Keratinocyte (primary cell): ENCODE measurements at regions not wholly inside any gene's neighbourhood (a gene's known extent, or its start where the extent isn't known, plus 50 kb on each side); places are given as distances from the start of the nearest gene placed in this dataset.

Source experiments
- DNase-seq: peaks from one replicate; pipeline ENCODE4 v3.0.0-alpha.2; 2011; ENCODE audit warnings: low read depth, missing footprints, low spot score
- FAIRE-seq: peaks from 2 replicates; lab custom pipeline; 2011; peaks lifted over from hg19 to GRCh38; lab: Jason Lieb, UNC
- H2AFZ ChIP-seq: 2 replicates; pipeline ENCODE4 v1.6.0; 2012; ENCODE audit warnings: low read length, control low read depth, inconsistent platforms; ENCODE audit not compliant: control insufficient read depth
- H3K27ac ChIP-seq: 2 replicates; pipeline ENCODE4 v1.5.1; 2011; ENCODE audit warnings: low read length; ENCODE audit not compliant: control insufficient read depth, insufficient read depth
- H3K27me3 ChIP-seq: 3 replicates; pipeline ENCODE4 v1.6.0; 2011; ENCODE audit warnings: low read length; ENCODE audit not compliant: control insufficient read depth, insufficient read depth; ENCODE audit errors: extremely low read depth
- H3K36me3 ChIP-seq, 2 experiments: 2 replicates in 1 of 2; 3 replicates in 1 of 2; pipeline ENCODE4 v1.5.1; 2011; ENCODE audit warnings: low read length in 2 of 2, mild to moderate bottlenecking in 1 of 2; ENCODE audit not compliant: control insufficient read depth in 2 of 2, insufficient read depth in 2 of 2; ENCODE audit errors: extremely low read depth in 1 of 2
- H3K4me1 ChIP-seq: 3 replicates; pipeline ENCODE4 v1.5.1; 2011; ENCODE audit warnings: low read length; ENCODE audit not compliant: control insufficient read depth, insufficient read depth; ENCODE audit errors: extremely low read depth
- H3K4me2 ChIP-seq: 3 replicates; pipeline ENCODE4 v1.6.0; 2011; ENCODE audit warnings: low read depth, low read length; ENCODE audit not compliant: control insufficient read depth, insufficient read depth; ENCODE audit errors: extremely low read depth
- H3K4me3 ChIP-seq, 3 experiments: fragments of 200-600 bp in 1 of 3; sonication (generic) in 1 of 3; 2 replicates in 2 of 3; 3 replicates in 1 of 3; pipeline ENCODE4 v1.5.1; 2011 to 2016; ENCODE audit warnings: low read length in 3 of 3, mild to moderate bottlenecking in 3 of 3, control low read depth in 2 of 3, inconsistent platforms in 1 of 3, low read depth in 1 of 3, mixed read lengths in 1 of 3, mixed run types in 1 of 3, moderate library complexity in 1 of 3; ENCODE audit not compliant: control insufficient read depth in 2 of 3, insufficient read depth in 2 of 3; ENCODE audit errors: extremely low read depth in 1 of 3
- H3K79me2 ChIP-seq: 2 replicates; pipeline ENCODE4 v1.6.0; 2012; ENCODE audit warnings: low read length; ENCODE audit not compliant: control insufficient read depth, insufficient read depth
- H3K9ac ChIP-seq: 3 replicates; pipeline ENCODE4 v1.6.0; 2011; ENCODE audit warnings: low read length; ENCODE audit not compliant: control insufficient read depth, insufficient read depth; ENCODE audit errors: extremely low read depth
- H3K9me1 ChIP-seq: 3 replicates; pipeline ENCODE4 v1.6.0; 2011; ENCODE audit warnings: low read length; ENCODE audit not compliant: control insufficient read depth, insufficient read depth; ENCODE audit errors: extremely low read depth
- H3K9me3 ChIP-seq: 2 replicates; pipeline ENCODE4 v1.5.1; 2012; ENCODE audit warnings: low read depth, low read length; ENCODE audit not compliant: control insufficient read depth
- H4K20me1 ChIP-seq: 3 replicates; pipeline ENCODE4 v1.6.0; 2011; ENCODE audit warnings: low read length; ENCODE audit not compliant: control insufficient read depth, insufficient read depth; ENCODE audit errors: extremely low read depth
- EZH2 ChIP-seq: IDR thresholded peaks from one replicate; pipeline ENCODE4 v1.6.1; 2012; ENCODE audit warnings: inconsistent platforms, mild to moderate bottlenecking, low read length, moderate library complexity
- dilution Hi-C: fragments of 300-500 bp; cut with MboI; formaldehyde crosslinking; loops from one replicate; pipeline ENCODE4 v1.7.0; 2020; ENCODE audit warnings: low sequenced_read_pairs; ENCODE audit not compliant: extremely low pct_ligation_motif_present
- TF ChIP-seq, protein P1 (sequence below), 3 experiments: IDR thresholded peaks in 1 of 3; conservative IDR thresholded peaks in 1 of 3; optimal IDR thresholded peaks in 1 of 3; 2 replicates in 2 of 3; 3 replicates in 1 of 3; pipeline versions ENCODE3 to v1.5.1; 2011; ENCODE audit warnings: low read length in 3 of 3, mild to moderate bottlenecking in 3 of 3, moderate library complexity in 2 of 3, control low read depth in 1 of 3, inconsistent platforms in 1 of 3; ENCODE audit not compliant: insufficient read depth in 2 of 3; ENCODE audit errors: extremely low read depth in 1 of 3

DNA sequence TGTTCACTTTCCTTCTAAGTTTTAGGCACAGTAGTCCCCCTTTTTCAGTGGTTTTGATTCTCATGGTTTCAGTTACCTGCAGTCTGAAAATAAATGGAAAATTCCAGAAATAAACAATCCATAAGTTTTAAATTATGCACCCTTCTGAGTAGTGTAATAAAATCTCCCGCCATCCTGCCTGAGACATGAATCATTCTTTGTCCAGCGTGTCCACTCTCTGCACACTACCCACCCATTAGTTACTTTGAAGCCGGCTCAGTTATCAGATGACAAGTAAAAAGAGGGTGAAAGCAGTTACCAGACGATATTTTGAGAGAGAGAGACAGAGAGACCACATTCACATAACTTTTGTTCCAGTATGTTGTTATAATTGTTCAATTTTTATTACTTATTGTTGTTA lies 400.5 kb downstream of the TMX3 start:
- H2AFZ ChIP-seq: peak overlapping the region; percentile 33
- no peak for FAIRE-seq
- dilution Hi-C loops: no loop called here

DNA sequence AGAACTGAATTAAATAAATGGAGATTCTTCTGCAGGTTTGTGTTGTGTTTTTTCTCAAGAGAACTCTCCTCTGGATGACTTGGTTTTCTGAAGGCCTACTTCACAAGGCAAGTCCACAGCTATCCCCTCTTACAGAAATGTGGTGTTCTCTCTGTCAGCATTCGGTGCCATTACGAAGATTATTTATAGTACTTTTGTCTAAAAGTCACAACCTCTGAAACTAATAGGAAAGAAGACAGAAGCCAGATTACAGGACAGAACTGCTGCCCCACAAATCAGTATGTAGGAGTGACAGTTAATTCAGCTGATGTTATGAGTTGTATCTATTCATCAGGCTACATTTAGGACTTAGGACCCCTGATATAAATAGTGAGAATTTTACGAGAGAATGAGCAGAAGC lies 413.5 kb downstream of the TMX3 start:
- H3K9ac ChIP-seq: no peak overlapping the region
- H3K4me3 ChIP-seq: no peak overlapping the region
- H4K20me1 ChIP-seq: no peaks in the 10 kb centered on the region
- no peak overlapping the region for H2AFZ ChIP-seq
- H3K9me3 ChIP-seq: no peaks in the 10 kb centered on the region
- FAIRE-seq (no peak), DNase-seq (no peak)
- H3K27me3 ChIP-seq: no peaks in the 10 kb centered on the region
- no peaks in the 10 kb centered on the region for H3K9me1 ChIP-seq
- no peaks in the 10 kb centered on the region for H3K36me3 ChIP-seq
- H3K79me2 ChIP-seq: no peaks in the 10 kb centered on the region
- no peak overlapping the region for H3K4me2 ChIP-seq
- no peak for TF ChIP-seq EZH2
- TF ChIP-seq, protein P1, sequence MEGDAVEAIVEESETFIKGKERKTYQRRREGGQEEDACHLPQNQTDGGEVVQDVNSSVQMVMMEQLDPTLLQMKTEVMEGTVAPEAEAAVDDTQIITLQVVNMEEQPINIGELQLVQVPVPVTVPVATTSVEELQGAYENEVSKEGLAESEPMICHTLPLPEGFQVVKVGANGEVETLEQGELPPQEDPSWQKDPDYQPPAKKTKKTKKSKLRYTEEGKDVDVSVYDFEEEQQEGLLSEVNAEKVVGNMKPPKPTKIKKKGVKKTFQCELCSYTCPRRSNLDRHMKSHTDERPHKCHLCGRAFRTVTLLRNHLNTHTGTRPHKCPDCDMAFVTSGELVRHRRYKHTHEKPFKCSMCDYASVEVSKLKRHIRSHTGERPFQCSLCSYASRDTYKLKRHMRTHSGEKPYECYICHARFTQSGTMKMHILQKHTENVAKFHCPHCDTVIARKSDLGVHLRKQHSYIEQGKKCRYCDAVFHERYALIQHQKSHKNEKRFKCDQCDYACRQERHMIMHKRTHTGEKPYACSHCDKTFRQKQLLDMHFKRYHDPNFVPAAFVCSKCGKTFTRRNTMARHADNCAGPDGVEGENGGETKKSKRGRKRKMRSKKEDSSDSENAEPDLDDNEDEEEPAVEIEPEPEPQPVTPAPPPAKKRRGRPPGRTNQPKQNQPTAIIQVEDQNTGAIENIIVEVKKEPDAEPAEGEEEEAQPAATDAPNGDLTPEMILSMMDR (optimal IDR thresholded peaks at IDR 0.05 in 1 of 3, IDR thresholded peaks at IDR 0.05 in 1 of 3, conservative IDR thresholded peaks at IDR 0.05 in 1 of 3; ENCODE audit: extremely low read depth in 1 of 3, insufficient read depth in 2 of 3, low read length in 3 of 3): no peak
- H3K27ac ChIP-seq: no peak overlapping the region
- H3K4me1 ChIP-seq: no peaks in the 10 kb centered on the region
- dilution Hi-C loops: no loop called here

More for the DNA sequence above, 400.5 kb downstream of the TMX3 start:
- Histone ChIP-seq H3K79me2 (no peaks in the 10 kb centered on the region), H3K9me1 (no peaks in the 10 kb centered on the region), H3K27me3 (no peaks in the 10 kb centered on the region), H3K36me3 (no peaks in the 10 kb centered on the region), H4K20me1 (no peaks in the 10 kb centered on the region), H3K9ac (no peak overlapping the region), H3K4me2 (no peak overlapping the region), H3K9me3 (no peaks in the 10 kb centered on the region), H3K4me3 (no peak overlapping the region), H3K4me1 (peaks cover 9% of the 10 kb centered on the region), H3K27ac (no peak overlapping the region)
- DNase-seq: no peak
- TF ChIP-seq, protein P1 (optimal IDR thresholded peaks at IDR 0.05 in 1 of 3, IDR thresholded peaks at IDR 0.05 in 1 of 3, conservative IDR thresholded peaks at IDR 0.05 in 1 of 3; ENCODE audit: extremely low read depth in 1 of 3, insufficient read depth in 2 of 3, low read length in 3 of 3): no peak
- TF ChIP-seq EZH2: no peak
